Sigmoid colon (tissue), 3 donors: ENCODE measurements at regions not wholly inside any gene's neighbourhood (a gene's known extent, or its start where the extent isn't known, plus 50 kb on each side); places are given as distances from the start of the nearest gene placed in this dataset.
"Not testable (repeated sequence)": the region's sequence is repeated elsewhere in the genome, so short reads cannot be mapped to it uniquely, and the experiment has no call there.

Experiments used
- POLR2A ChIP-seq, 2 donors: fragments of 450-650 bp; IDR thresholded peaks; one replicate each; pipeline ENCODE4 v1.6.1; 2016; ENCODE audit warnings: antibody characterized with exemption in 2 of 2, mild to moderate bottlenecking in 2 of 2, moderate library complexity in 2 of 2
- TF ChIP-seq, protein P1 (sequence below), 4 experiments: fragments of 450-650 bp in 3 of 4; fragments of 200-600 bp in 1 of 4; IDR thresholded peaks; one replicate each; pipeline ENCODE4 v1.5.1; 2016 to 2019; ENCODE audit warnings: antibody characterized with exemption in 4 of 4, mild to moderate bottlenecking in 3 of 4, moderate library complexity in 2 of 4

DNA sequence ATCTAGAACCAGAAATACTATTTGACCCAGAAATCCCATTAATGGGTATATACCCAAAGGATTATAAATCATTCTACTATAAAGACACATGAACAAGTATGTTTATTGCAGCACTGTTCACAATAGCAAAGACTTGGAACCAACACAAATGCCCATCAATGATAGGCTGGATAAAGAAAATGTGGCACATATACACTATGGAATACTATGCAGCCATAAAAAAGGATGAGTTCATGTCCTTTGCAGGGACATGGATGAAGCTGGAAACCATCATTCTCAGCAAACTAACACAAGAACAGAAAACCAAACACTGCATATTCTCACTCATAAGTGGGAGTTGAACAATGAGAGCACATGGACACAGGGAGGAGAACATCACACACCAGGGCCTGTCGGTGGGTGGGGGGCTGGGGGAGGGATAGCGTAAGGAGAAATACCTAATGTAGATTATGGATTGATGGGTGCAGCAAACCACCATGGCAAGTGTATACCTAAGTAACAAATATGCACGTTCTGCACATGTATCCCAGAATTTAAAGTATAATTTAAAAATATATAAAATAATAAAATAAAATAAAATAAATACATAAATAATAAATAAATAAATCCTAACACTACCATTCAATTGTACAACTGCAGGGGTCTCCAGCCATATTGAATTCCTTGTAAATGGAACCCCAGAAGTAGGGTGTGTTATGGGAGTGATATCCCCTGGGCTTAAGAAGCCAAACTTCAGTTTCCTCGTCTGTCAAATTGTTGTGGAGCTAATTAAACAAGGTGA is 122.4 kb upstream of the CD82 start:
- TF ChIP-seq, protein P1, sequence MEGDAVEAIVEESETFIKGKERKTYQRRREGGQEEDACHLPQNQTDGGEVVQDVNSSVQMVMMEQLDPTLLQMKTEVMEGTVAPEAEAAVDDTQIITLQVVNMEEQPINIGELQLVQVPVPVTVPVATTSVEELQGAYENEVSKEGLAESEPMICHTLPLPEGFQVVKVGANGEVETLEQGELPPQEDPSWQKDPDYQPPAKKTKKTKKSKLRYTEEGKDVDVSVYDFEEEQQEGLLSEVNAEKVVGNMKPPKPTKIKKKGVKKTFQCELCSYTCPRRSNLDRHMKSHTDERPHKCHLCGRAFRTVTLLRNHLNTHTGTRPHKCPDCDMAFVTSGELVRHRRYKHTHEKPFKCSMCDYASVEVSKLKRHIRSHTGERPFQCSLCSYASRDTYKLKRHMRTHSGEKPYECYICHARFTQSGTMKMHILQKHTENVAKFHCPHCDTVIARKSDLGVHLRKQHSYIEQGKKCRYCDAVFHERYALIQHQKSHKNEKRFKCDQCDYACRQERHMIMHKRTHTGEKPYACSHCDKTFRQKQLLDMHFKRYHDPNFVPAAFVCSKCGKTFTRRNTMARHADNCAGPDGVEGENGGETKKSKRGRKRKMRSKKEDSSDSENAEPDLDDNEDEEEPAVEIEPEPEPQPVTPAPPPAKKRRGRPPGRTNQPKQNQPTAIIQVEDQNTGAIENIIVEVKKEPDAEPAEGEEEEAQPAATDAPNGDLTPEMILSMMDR (IDR thresholded peaks at IDR 0.05): not testable (repeated sequence)
- not testable (repeated sequence) for TF ChIP-seq POLR2A (IDR thresholded peaks at IDR 0.05)
